ENCODE measurements at regions not wholly inside any gene's neighbourhood (a gene's known extent, or its start where the extent isn't known, plus 50 kb on each side); places are given as distances from the start of the nearest gene placed in this dataset.

- H3K9me3 ChIP-seq (ENCODE audit: low read length): no peaks in the 10 kb centered on the region
- no peak overlapping the region for H3K4me2 ChIP-seq (ENCODE audit: low read depth, low read length)
- ChIA-PET CTCF (ENCODE audit: low intra/inter-chr PET ratio, low total read pairs) (no interaction called here), POLR2A (no interaction called here)
- no peaks in the 10 kb centered on the region for H3K4me1 ChIP-seq (ENCODE audit: insufficient read depth, low read length)
- WGBS (ENCODE audit: low lambda C conversion rate): 0% methylated on average over 3 of the region's 3 CpGs
- in situ Hi-C loops (cut with HindIII; ENCODE audit: extremely low pct_ligation_motif_present, low pct_unique_long_range_greater_than_20kb) (no loop called here), intact Hi-C loops (cut with micrococcal nuclease; ENCODE audit: unreplicated experiment) (no loop called here)
- no peaks in the 10 kb centered on the region for H4K20me1 ChIP-seq (ENCODE audit: insufficient read depth, low read length)
- H3K79me2 ChIP-seq (ENCODE audit: insufficient read depth, low read length): no peaks in the 10 kb centered on the region
- H3K27me3 ChIP-seq (ENCODE audit: control insufficient read depth in 1 of 2, insufficient read depth in 2 of 2, low read length in 2 of 2): no peaks in the 10 kb centered on the region; a peak in 1 of 5 replicates
- TF ChIP-seq RAD21 (CRISPR knock-in tag; IDR thresholded peaks at IDR 0.05) (no peak), PLRG1 (conservative IDR thresholded peaks at IDR 0.05) (no peak), PPARG (CRISPR knock-in tag; conservative IDR thresholded peaks at IDR 0.05) (no peak), ZNF451 (CRISPR knock-in tag; IDR thresholded peaks at IDR 0.05) (no peak), GFI1 (CRISPR knock-in tag; IDR thresholded peaks at IDR 0.05; ENCODE audit: borderline replicate concordance) (no peak), MIXL1 (CRISPR knock-in tag; IDR thresholded peaks at IDR 0.05) (no peak), IKZF4 (CRISPR knock-in tag; IDR thresholded peaks at IDR 0.05; ENCODE audit: borderline replicate concordance, low read depth, not compliant biosample characterization) (no peak), ZBTB34 (CRISPR knock-in tag; IDR thresholded peaks at IDR 0.05) (no peak), NR1H2 (CRISPR knock-in tag; IDR thresholded peaks at IDR 0.05; ENCODE audit: borderline replicate concordance, low read depth) (no peak), ZNF441 (CRISPR knock-in tag; IDR thresholded peaks at IDR 0.05; ENCODE audit: borderline replicate concordance) (no peak), ZNF777 (CRISPR knock-in tag; IDR thresholded peaks at IDR 0.05) (no peak), ZNF331 (CRISPR knock-in tag; IDR thresholded peaks at IDR 0.05) (no peak), MTA3 (CRISPR knock-in tag; IDR thresholded peaks at IDR 0.05) (no peak), FOXC1 (CRISPR knock-in tag; IDR thresholded peaks at IDR 0.05; ENCODE audit: borderline replicate concordance) (no peak), ATM (IDR thresholded peaks at IDR 0.05; ENCODE audit: borderline replicate concordance) (no peak), SKI (IDR thresholded peaks at IDR 0.05; ENCODE audit: partially characterized antibody) (no peak), MIER3 (CRISPR knock-in tag; IDR thresholded peaks at IDR 0.05; ENCODE audit: borderline replicate concordance) (no peak), AGO2 (optimal IDR thresholded peaks at IDR 0.05; ENCODE audit: low read depth, low read length) (no peak)
- no TSS peak for BruUV-seq (replicated peaks)
- no peak overlapping the region for H3K9ac ChIP-seq (ENCODE audit: insufficient read depth, low read depth, low read length)
- DNase-seq (ENCODE audit: low spot score) (no peak), FAIRE-seq (no peak), ATAC-seq (no peak)
- H3K4me3 ChIP-seq (replicated peaks in 1 of 3; ENCODE audit: insufficient read depth in 1 of 3, low read depth in 2 of 3, low read length in 3 of 3): no peak overlapping the region
- H2AFZ ChIP-seq (ENCODE audit: low read length): no peak overlapping the region
- H3K36me3 ChIP-seq (replicated peaks in 1 of 2; ENCODE audit: control insufficient read depth in 1 of 2, insufficient read depth in 2 of 2, low read length in 2 of 2): no peaks in the 10 kb centered on the region
- H3K27ac ChIP-seq (ENCODE audit: extremely low read length, insufficient read depth, low read length): no peak overlapping the region
Measured at GRCh38 chr9:30846651-30847050, 1537.8 kb upstream of the ACO1 start.
